Liver (tissue), 8 donors: ENCODE measurements at regions not wholly inside any gene's neighbourhood (a gene's known extent, or its start where the extent isn't known, plus 50 kb on each side); places are given as distances from the start of the nearest gene placed in this dataset.

Experiments used
- DNase-seq: peaks from one replicate; pipeline ENCODE4 v3.0.0-alpha.2; 2017; ENCODE audit warnings: low spot score
- H3K27ac ChIP-seq, 2 donors: one replicate each; pipeline ENCODE4 v1.7.0; 2013; ENCODE audit warnings: inconsistent platforms in 2 of 2, low read length in 2 of 2, control low read depth in 1 of 2, low read depth in 1 of 2, mild to moderate bottlenecking in 1 of 2
- H3K27me3 ChIP-seq, 4 donors: one replicate each; pipeline versions ENCODE4 v1.6.1 to v1.7.0; 2013; ENCODE audit warnings: low read length in 3 of 4, inconsistent platforms in 1 of 4, mild to moderate bottlenecking in 1 of 4, moderate library complexity in 1 of 4; ENCODE audit not compliant: control insufficient read depth in 4 of 4, insufficient read depth in 4 of 4
- H3K36me3 ChIP-seq, 4 donors: one replicate each; pipeline versions ENCODE4 v1.6.1 to v1.7.0; 2013; ENCODE audit warnings: low read length in 3 of 4, mild to moderate bottlenecking in 3 of 4, low read depth in 1 of 4, moderate library complexity in 1 of 4; ENCODE audit not compliant: control insufficient read depth in 4 of 4, insufficient read depth in 3 of 4
- H3K4me1 ChIP-seq, 4 donors: one replicate each; pipeline versions ENCODE4 v1.6.1 to v1.7.0; 2013; ENCODE audit warnings: low read length in 3 of 4, mild to moderate bottlenecking in 3 of 4, moderate library complexity in 1 of 4; ENCODE audit not compliant: control insufficient read depth in 4 of 4, insufficient read depth in 4 of 4
- H3K4me3 ChIP-seq, 3 donors: one replicate each; pipeline versions ENCODE4 v1.6.1 to v1.7.0; 2013; ENCODE audit warnings: low read length in 3 of 3, control low read depth in 1 of 3, low read depth in 1 of 3, mild to moderate bottlenecking in 1 of 3
- H3K9ac ChIP-seq, 2 donors: one replicate each; pipeline ENCODE4 v1.7.0; 2013; ENCODE audit warnings: low read length in 2 of 2, mild to moderate bottlenecking in 2 of 2, moderate library complexity in 2 of 2, control low read depth in 1 of 2, low read depth in 1 of 2
- H3K9me3 ChIP-seq, 4 donors: one replicate each; pipeline versions ENCODE4 v1.6.1 to v1.7.0; 2013; ENCODE audit warnings: low read length in 3 of 4; ENCODE audit not compliant: control insufficient read depth in 4 of 4
- ATF3 ChIP-seq: IDR thresholded peaks from 2 replicates; pipeline ENCODE4 v1.6.1; 2016; ENCODE audit warnings: antibody characterized with exemption
- CTCF ChIP-seq: fragments of 150-350 bp; IDR thresholded peaks from 2 replicates; pipeline ENCODE4 v1.5.1; 2017; ENCODE audit warnings: improper control_type of control experiment, low read depth, low read length; ENCODE audit not compliant: missing input control
- EGR1 ChIP-seq, 2 donors: IDR thresholded peaks; 2 replicates each; pipeline ENCODE4 v1.6.1; 2016 to 2018; ENCODE audit warnings: antibody characterized with exemption in 2 of 2, low read depth in 2 of 2
- FOXA1 ChIP-seq: IDR thresholded peaks from 2 replicates; pipeline ENCODE4 v1.6.1; 2016; ENCODE audit warnings: antibody characterized with exemption
- FOXA2 ChIP-seq: IDR thresholded peaks from 2 replicates; pipeline ENCODE4 v1.6.1; 2016; ENCODE audit warnings: antibody characterized with exemption
- HNF4A ChIP-seq, 2 donors: conservative IDR thresholded peaks; 2 replicates each; pipeline ENCODE4 v1.6.1; 2016; ENCODE audit warnings: antibody characterized with exemption in 2 of 2, mild to moderate bottlenecking in 2 of 2
- HNF4G ChIP-seq: IDR thresholded peaks from 2 replicates; pipeline ENCODE4 v1.6.1; 2016; ENCODE audit warnings: antibody characterized with exemption
- JUND ChIP-seq, 2 donors: IDR thresholded peaks; 2 replicates each; pipeline ENCODE4 v1.6.1; 2016; ENCODE audit warnings: antibody characterized with exemption in 2 of 2
- MAX ChIP-seq: IDR thresholded peaks from 2 replicates; pipeline ENCODE4 v1.6.1; 2016; ENCODE audit warnings: antibody characterized with exemption
- RAD21 ChIP-seq, 2 donors: IDR thresholded peaks; 2 replicates each; pipeline ENCODE4 v1.6.1; 2016; ENCODE audit warnings: antibody characterized with exemption in 2 of 2, mild to moderate bottlenecking in 2 of 2
- REST ChIP-seq: IDR thresholded peaks from 2 replicates; pipeline ENCODE4 v1.6.1; 2016; ENCODE audit warnings: antibody characterized with exemption, mild to moderate bottlenecking
- SP1 ChIP-seq: IDR thresholded peaks from 2 replicates; pipeline ENCODE4 v1.6.1; 2018; ENCODE audit warnings: antibody characterized with exemption, mild to moderate bottlenecking
- TAF1 ChIP-seq: conservative IDR thresholded peaks from 2 replicates; pipeline ENCODE4 v1.6.1; 2016; ENCODE audit warnings: antibody characterized with exemption, mild to moderate bottlenecking
- YY1 ChIP-seq: IDR thresholded peaks from 2 replicates; pipeline ENCODE4 v1.6.1; 2016; ENCODE audit warnings: antibody characterized with exemption, mild to moderate bottlenecking
- ZBTB33 ChIP-seq: IDR thresholded peaks from 2 replicates; pipeline ENCODE4 v1.6.1; 2016; ENCODE audit warnings: antibody characterized with exemption
- WGBS: extraction: QIAGEN DNeasy Blood & Tissue Kit; methylation state at CpG from one replicate; pipeline ENCODE4 v1.1.7; 2013; 5-methylcytosine and 5-hydroxymethylcytosine counted together
- donor health status: healthy.
- donor health status: healthy.
- donor health status: healthy.
- donor health status: healthy.
- donor health status: healthy.

GRCh38 chr11:128285321-128285720 lies 302.0 kb downstream of the ETS1 start:
- Histone ChIP-seq H3K36me3 (no peaks in the 10 kb centered on the region), H3K4me1 (peaks cover 0 to 2% (median 0%) of the 10 kb centered on the region in 4 donors), H3K27ac (no peak overlapping the region), H3K27me3 (no peaks in the 10 kb centered on the region), H3K4me3 (no peak overlapping the region), H3K9me3 (no peaks in the 10 kb centered on the region), H3K9ac (no peak overlapping the region)
- no peak for TF ChIP-seq MAX
- no peak for TF ChIP-seq ZBTB33
- TF ChIP-seq TAF1, result no peak
- TF ChIP-seq JUND (IDR thresholded peaks at IDR 0.05), result no peak
- TF ChIP-seq ATF3, result no peak
- TF ChIP-seq CTCF, result no peak
- no peak for TF ChIP-seq REST
- no peak for DNase-seq
- 66% methylated on average over 2 of the region's 2 CpGs for WGBS

GRCh38 chr11:128284634-128285033 lies 302.7 kb downstream of the ETS1 start:
- H3K4me3 ChIP-seq, result no peak overlapping the region
- no peaks in the 10 kb centered on the region for H3K9me3 ChIP-seq
- no peak for DNase-seq
- H3K27me3 ChIP-seq, result no peaks in the 10 kb centered on the region
- no peaks in the 10 kb centered on the region for H3K4me1 ChIP-seq
- no peak overlapping the region for H3K27ac ChIP-seq
- WGBS, result 82% methylated on average over 4 of the region's 4 CpGs
- H3K9ac ChIP-seq, result no peak overlapping the region
- no peaks in the 10 kb centered on the region for H3K36me3 ChIP-seq
- TF ChIP-seq MAX (no peak), YY1 (no peak), FOXA2 (no peak), HNF4G (no peak), ATF3 (no peak), RAD21 (IDR thresholded peaks at IDR 0.05) (no peak), HNF4A (conservative IDR thresholded peaks at IDR 0.05) (no peak), ZBTB33 (no peak), SP1 (no peak), FOXA1 (no peak), REST (no peak), TAF1 (no peak), JUND (IDR thresholded peaks at IDR 0.05) (no peak), EGR1 (IDR thresholded peaks at IDR 0.05; ENCODE audit: low read depth in 2 of 2) (no peak)
